Left colon (tissue), 2 donors: ENCODE measurements at regions not wholly inside any gene's neighbourhood (a gene's known extent, or its start where the extent isn't known, plus 50 kb on each side); places are given as distances from the start of the nearest gene placed in this dataset.

Experiments
- ATAC-seq: fragments of 200-7000 bp; cut with Tn5 transposase; one replicate; pipeline ENCODE4 v1.9.1; 2020; ENCODE audit warnings: mild to moderate bottlenecking, moderate library complexity
- DNase-seq, 2 donors: peaks; one replicate each; pipeline ENCODE4 v3.0.0-alpha.2; 2020
- intact Hi-C, 2 donors: fragments of 100-400 bp; cut with DNase I in 1 of 2; cut with micrococcal nuclease in 1 of 2; formaldehyde crosslinking; loops; one replicate each; pipeline versions ENCODE4 v1.11.2 to v1.14.0; 2022; cut with DNase I, micrococcal nuclease
- donor health status: DM: no; HTN: no; CAD: no.
- donor health status: DM: yes; HTN: yes; CAD: no.

GRCh38 chr11:122337704-122338103 lies 221.7 kb upstream of the BLID start:
- DNase-seq, result no peak
- intact Hi-C loops, result no loop called here
- ATAC-seq, result no peak

DNA sequence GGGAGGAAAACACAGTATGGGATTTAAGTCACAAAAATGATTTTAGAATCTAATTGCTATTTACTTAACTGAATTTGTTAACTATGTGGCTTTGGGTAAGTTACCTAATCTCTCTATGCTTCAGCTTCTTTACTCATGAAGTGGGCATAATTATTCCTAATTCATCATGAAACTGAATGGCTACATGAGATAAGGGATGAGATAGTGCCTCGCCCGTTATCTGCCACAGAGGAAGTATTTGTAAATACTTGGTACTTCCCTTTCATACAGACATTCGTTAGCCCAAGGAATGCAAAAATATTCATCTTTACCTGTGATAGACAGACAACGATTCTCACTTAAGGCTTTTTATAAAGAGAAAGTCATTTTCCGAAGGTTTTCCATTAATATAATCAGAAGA lies 221.2 kb upstream of the BLID start:
- DNase-seq, result no peak
- ATAC-seq, result no peak
- intact Hi-C loops, result no loop called here

DNA sequence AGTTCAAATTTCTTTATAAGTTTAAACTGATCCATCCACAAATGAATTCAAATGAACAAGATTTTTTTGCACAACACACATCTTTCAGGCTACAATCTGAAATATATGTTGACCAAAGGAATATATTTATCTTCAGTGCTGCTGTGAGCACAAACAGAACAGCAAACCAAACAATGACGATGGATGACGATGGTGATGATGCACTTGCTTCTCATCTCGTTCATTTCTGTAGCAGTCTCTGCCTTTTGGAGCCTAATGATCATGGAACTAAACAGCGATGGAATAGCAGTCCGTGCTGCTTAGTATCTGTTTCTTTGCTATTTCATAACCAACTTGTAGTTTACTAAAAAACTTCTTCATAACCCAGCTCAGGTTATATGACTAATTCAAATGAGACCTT lies 220.7 kb upstream of the BLID start:
- ATAC-seq (no peak), DNase-seq (no peak)
- intact Hi-C loops, result no loop called here

GRCh38 chr11:122334546-122335339 lies 218.7 kb upstream of the BLID start:
- ATAC-seq, result no peak
- intact Hi-C loops, result no loop called here
- no peak for DNase-seq

DNA sequence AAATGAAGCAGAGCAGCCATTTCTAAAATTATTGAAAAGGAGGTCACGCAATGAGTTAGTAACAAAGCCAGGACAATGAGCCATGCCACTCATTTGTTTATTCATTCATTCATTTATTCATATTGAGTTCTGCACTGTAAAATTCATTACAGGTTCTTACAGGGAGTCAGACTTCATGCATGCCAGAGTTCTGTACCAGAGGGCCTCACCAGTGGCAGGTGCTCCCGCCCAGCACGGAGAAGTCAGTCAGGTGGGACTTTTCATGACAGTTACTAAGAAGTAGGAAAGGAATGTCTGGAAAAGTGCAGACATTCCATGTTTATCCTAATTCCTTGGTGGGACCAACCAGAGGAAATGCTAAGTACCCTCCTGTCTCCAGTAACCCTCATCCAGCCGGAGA lies 217.5 kb upstream of the BLID start:
- intact Hi-C loops, result no loop called here
- ATAC-seq (no peak), DNase-seq (no peak)

- no peak for ATAC-seq
- DNase-seq, result no peak
- intact Hi-C loops, result no loop called here
These were observed 215.1 kb upstream of the BLID start for GRCh38 chr11:122331079-122331478.

GRCh38 chr11:122330279-122330965 lies 214.4 kb upstream of the BLID start:
- no peak for ATAC-seq
- DNase-seq, result no peak
- intact Hi-C loops, result no loop called here

- DNase-seq (no peak), ATAC-seq (no peak)
- intact Hi-C loops, result no loop called here
These were observed 211.5 kb upstream of the BLID start for GRCh38 chr11:122327528-122327927.

GRCh38 chr11:122323754-122324421 lies 207.9 kb upstream of the BLID start:
- intact Hi-C loops, result no loop called here
- DNase-seq (no peak), ATAC-seq (no peak)

DNA sequence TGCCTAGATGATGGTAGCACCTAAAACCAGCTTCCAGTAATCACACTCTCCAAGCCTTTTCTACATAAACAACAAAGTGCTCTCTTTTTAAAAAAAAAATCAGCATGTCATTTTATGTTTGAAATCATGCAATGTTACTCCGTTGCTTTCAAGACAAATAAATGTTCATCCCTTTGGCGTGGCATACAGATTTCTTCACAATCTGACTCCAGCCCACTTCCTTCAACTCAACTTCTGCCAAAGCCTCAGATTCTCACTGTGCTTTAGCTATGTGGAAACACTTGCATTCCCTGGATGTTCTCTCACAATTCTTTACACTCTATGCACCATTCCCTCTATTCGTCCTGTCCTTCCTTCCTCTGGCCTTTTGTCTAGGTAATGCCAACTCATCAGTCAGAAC lies 206.3 kb upstream of the BLID start:
- intact Hi-C loops, result no loop called here
- ATAC-seq (no peak), DNase-seq (no peak)

- ATAC-seq (no peak), DNase-seq (no peak)
- intact Hi-C loops, result no loop called here
These were observed 204.7 kb upstream of the BLID start for GRCh38 chr11:122320671-122321070.

DNA sequence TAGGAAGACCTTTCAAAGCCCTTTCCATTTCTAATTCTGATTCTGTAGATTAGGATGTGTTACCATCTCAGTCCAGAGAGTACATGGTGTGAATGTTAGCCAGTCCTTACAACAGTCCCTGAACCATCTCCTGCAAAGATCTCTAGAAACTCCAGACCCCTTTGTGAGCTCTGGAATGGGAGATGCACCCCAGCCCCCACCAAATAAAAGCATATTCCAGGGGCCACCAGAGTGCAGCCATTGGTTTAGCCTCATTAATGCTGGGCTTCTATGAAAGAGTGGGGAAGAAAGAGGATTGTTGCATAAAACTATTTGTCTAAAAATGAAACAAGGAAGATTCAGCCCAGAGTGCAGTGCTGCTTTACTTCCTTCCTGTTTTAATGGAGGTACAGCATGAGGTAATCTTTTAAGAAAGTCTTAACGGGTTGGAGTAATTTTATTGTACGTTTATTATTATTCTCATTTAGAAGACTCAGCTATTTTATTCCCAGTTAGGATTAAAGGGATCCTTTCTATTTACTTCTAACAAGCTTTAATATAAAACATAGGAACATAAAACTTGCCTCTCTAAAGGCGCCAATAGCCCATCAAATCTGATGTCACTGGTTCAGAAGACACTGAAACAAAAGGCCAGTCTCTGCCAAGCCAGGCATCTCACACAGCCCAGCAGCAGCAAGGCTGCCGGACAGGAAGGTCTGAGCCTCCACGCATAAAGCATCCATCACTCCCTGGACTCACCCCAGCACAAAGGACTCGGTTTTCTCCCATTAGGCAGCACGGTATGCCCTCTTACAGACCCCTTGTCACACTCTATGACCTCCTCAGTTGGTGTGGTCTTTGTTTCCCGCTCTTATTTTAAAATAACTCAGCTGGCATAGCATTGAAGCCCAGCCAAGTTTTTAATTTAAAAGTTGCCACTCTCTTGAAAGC lies 203.9 kb upstream of the BLID start:
- ATAC-seq, result no peak
- intact Hi-C loops, result no loop called here
- no peak for DNase-seq

DNA sequence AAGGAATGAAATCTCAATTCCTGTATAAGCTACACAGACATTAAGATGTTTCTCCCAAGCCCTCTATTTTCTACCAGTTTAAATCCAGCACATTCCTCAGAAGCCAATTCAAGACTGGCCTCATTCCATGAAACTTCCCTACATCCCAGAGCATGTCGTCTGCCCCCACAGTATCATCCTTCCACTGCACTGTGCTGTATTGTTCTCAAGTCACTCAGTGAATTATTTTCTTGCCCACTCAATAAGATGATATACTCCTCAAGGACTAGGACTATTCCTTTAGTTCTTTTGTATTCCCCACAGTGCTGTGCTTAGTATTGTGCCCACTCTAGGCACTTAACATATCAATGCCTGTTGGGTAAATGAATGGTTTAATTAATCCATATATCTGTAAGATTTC lies 203.1 kb upstream of the BLID start:
- DNase-seq (no peak), ATAC-seq (no peak)
- intact Hi-C loops, result no loop called here

DNA sequence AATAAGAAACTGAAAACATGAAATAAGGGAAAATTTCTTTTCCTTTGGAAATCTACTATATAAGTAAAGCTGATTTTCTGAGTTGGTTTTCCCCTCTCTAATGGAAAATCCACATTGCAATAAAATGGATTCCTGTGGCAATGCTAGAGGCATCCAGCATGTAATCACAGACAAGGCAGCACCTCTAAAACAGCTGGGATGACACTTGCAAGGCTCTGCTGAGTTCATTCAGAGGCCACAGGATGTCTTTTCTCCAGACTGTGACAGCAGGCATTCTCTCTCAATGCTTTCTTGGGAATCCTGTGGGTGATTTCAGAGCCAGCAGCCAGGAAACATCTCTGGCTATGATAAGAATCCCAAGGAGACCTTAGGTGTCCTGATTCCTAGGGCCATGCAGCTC lies 201.3 kb upstream of the BLID start:
- no peak for DNase-seq
- no peak for ATAC-seq
- intact Hi-C loops, result no loop called here

- no peak for DNase-seq
- intact Hi-C loops, result no loop called here
- no peak for ATAC-seq
These were observed 197.6 kb upstream of the BLID start for GRCh38 chr11:122313581-122313980.

- intact Hi-C loops, result no loop called here
- ATAC-seq (no peak), DNase-seq (no peak)
These were observed 195.3 kb upstream of the BLID start for GRCh38 chr11:122311216-122311755.

DNA sequence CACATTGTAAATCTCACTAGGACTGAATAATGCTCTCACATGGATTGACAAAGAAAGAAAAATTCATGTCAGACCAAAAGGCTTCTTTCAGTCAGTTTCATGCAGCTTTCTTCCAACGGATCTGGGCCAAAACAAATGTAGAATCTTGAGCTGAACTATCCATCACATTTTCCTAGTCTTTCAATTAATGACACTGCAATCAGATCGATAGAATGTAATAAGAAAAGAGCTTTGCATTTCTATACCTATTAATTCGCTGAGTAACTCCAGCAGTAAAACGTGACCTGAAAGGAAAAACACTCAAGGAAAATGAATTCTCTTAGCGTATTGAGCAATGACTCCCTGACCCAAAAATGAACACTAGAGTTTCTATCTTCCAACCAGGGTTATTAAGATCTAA lies 194.8 kb upstream of the BLID start:
- no peak for ATAC-seq
- DNase-seq, result no peak
- intact Hi-C loops, result no loop called here

DNA sequence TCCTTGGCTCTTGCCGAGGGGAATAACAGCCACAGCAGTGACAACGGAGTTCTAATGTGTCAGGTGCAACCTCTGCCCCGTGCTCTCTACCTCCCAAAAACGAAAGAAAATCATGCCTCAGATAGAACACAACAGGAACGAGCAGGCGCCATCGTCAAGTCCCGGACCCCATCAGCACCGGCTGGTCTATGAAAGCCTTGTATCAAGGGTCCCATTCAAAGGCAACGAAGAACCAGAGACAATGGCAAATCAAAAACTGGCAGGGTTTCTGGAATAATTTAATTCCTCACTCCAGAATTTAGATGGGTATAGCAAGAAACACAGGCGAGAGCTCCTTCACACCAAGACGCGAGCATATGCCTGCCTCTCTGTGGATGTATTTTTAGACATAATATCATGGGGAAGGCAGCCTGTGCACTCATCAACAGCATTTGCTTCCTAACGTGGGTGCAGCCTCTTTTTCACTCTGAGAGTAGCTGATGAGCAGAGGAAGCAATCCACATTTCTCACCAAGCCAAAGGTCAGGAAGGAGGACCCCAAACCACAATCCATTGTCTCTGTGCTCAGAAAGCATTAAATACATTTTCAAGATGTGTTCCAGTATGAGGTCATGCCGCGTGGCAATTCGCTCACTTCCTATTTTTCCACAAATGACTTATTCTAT lies 193.4 kb upstream of the BLID start:
- no peak for DNase-seq
- intact Hi-C loops, result no loop called here

More for the DNA sequence above, 193.4 kb upstream of the BLID start:
- ATAC-seq, result no peak
